WTC11 (cell line): ENCODE measurements at regions not wholly inside any gene's neighbourhood (a gene's known extent, or its start where the extent isn't known, plus 50 kb on each side); places are given as distances from the start of the nearest gene placed in this dataset.

Source experiments
- ATAC-seq: fragments of 200-7000 bp; cut with Tn5 transposase; 2 replicates; pipeline ENCODE4 v1.10.0; 2021; ENCODE audit warnings: mild to moderate bottlenecking, moderate library complexity
- CTCF ChIA-PET: fragments of 300-600 bp; sonication (Branson Sonifier 250); formaldehyde crosslinking; loops from one replicate; lab custom pipeline; 2021; ENCODE audit warnings: antibody characterized with exemption; lab: Charles Lee
- POLR2A ChIA-PET: fragments of 350-600 bp; sonication (Branson Sonifier 250); formaldehyde crosslinking; loops from one replicate; lab custom pipeline; 2021; ENCODE audit warnings: antibody characterized with exemption; lab: Charles Lee
- DNase-seq: peaks from one replicate; pipeline ENCODE4 v3.0.0; 2021; ENCODE audit warnings: low spot score
- H3K27ac Mint-ChIP-seq: 2 replicates; pipeline ENCODE4 v1.8.0; 2021; ENCODE audit warnings: mixed read lengths
- H3K27me3 Mint-ChIP-seq: 2 replicates; pipeline ENCODE4 v1.8.0; 2021; ENCODE audit warnings: low read depth, mild to moderate bottlenecking, moderate library complexity, mixed read lengths
- H3K36me3 Mint-ChIP-seq: 2 replicates; pipeline ENCODE4 v1.8.0; 2021; ENCODE audit warnings: mixed read lengths
- H3K4me1 Mint-ChIP-seq: 2 replicates; pipeline ENCODE4 v1.8.0; 2022; ENCODE audit warnings: mixed read lengths
- H3K4me3 Mint-ChIP-seq: 2 replicates; pipeline ENCODE4 v1.8.0; 2021; ENCODE audit warnings: mild to moderate bottlenecking, moderate library complexity, mixed read lengths
- H3K9me3 Mint-ChIP-seq: 2 replicates; pipeline ENCODE4 v1.8.0; 2021; ENCODE audit warnings: mixed read lengths
- ARID4B ChIP-seq: sonication (generic); formaldehyde crosslinking; IDR thresholded peaks from 2 replicates; pipeline ENCODE4 v1.8.0; 2023; ENCODE audit warnings: missing genetic modification reagents, mild to moderate bottlenecking, borderline replicate concordance
- ATF2 ChIP-seq: sonication (generic); formaldehyde crosslinking; IDR thresholded peaks from 2 replicates; pipeline ENCODE4 v1.8.1; 2022; ENCODE audit warnings: low read depth, missing genetic modification reagents, borderline replicate concordance
- E2F1 ChIP-seq: sonication (generic); formaldehyde crosslinking; IDR thresholded peaks from 2 replicates; pipeline ENCODE4 v1.8.0; 2022; ENCODE audit warnings: mild to moderate bottlenecking, missing genetic modification reagents
- ETV6 ChIP-seq: sonication (generic); formaldehyde crosslinking; IDR thresholded peaks from 2 replicates; pipeline ENCODE4 v1.8.1; 2022; ENCODE audit warnings: mild to moderate bottlenecking, missing genetic modification reagents
- FOXP1 ChIP-seq: sonication (generic); formaldehyde crosslinking; IDR thresholded peaks from 2 replicates; pipeline ENCODE4 v1.8.0; 2022; ENCODE audit warnings: missing genetic modification reagents, mild to moderate bottlenecking, moderate library complexity, borderline replicate concordance
- GTF2I ChIP-seq: fragments of 250-450 bp; sonication (Bioruptor Pico); conservative IDR thresholded peaks from 2 replicates; pipeline ENCODE4 v1.4.0; 2021; ENCODE audit warnings: mild to moderate bottlenecking
- HMGA2 ChIP-seq: fragments of 250-450 bp; sonication (Bioruptor Pico); IDR thresholded peaks from 2 replicates; pipeline ENCODE4 v1.4.0; 2021; ENCODE audit warnings: mild to moderate bottlenecking, moderate library complexity
- MXD4 ChIP-seq: fragments of 250-450 bp; sonication (Bioruptor Pico); IDR thresholded peaks from 2 replicates; pipeline ENCODE4 v1.8.0; 2021; ENCODE audit warnings: mild to moderate bottlenecking, moderate library complexity, borderline replicate concordance
- PRDM15 ChIP-seq: sonication (generic); formaldehyde crosslinking; IDR thresholded peaks from 2 replicates; pipeline ENCODE4 v1.8.0; 2022; ENCODE audit warnings: missing genetic modification reagents
- RORB ChIP-seq: fragments of 250-450 bp; sonication (Bioruptor Pico); IDR thresholded peaks from 2 replicates; pipeline ENCODE4 v1.9.0; 2021; ENCODE audit warnings: mild to moderate bottlenecking
- SMAD4 ChIP-seq: sonication (generic); formaldehyde crosslinking; IDR thresholded peaks from 2 replicates; pipeline ENCODE4 v1.8.0; 2022; ENCODE audit warnings: mild to moderate bottlenecking, missing genetic modification reagents
- SP1 ChIP-seq: sonication (generic); formaldehyde crosslinking; conservative IDR thresholded peaks from 2 replicates; pipeline ENCODE4 v1.8.1; 2022; ENCODE audit warnings: missing genetic modification reagents
- TCF7 ChIP-seq: sonication (generic); formaldehyde crosslinking; IDR thresholded peaks from 2 replicates; pipeline ENCODE4 v1.8.0; 2022; ENCODE audit warnings: mild to moderate bottlenecking, low read depth, missing genetic modification reagents, moderate library complexity
- ZBTB21 ChIP-seq: sonication (generic); formaldehyde crosslinking; IDR thresholded peaks from 2 replicates; pipeline ENCODE4 v1.8.1; 2023; ENCODE audit warnings: mild to moderate bottlenecking, missing genetic modification reagents, borderline replicate concordance
- ZBTB43 ChIP-seq: sonication (generic); formaldehyde crosslinking; IDR thresholded peaks from 2 replicates; pipeline ENCODE4 v1.8.1; 2023; ENCODE audit warnings: mild to moderate bottlenecking, missing genetic modification reagents
- ZNF425 ChIP-seq: fragments of 250-450 bp; sonication (Bioruptor Pico); conservative IDR thresholded peaks from 2 replicates; pipeline ENCODE4 v1.9.0; 2021; ENCODE audit warnings: mild to moderate bottlenecking
- ZSCAN18 ChIP-seq: fragments of 250-450 bp; sonication (Bioruptor Pico); IDR thresholded peaks from 2 replicates; pipeline ENCODE4 v2.1.2; 2022; ENCODE audit warnings: mild to moderate bottlenecking, moderate library complexity

GRCh38 chr16:64738321-64738960 is 383.4 kb downstream of the CDH11 start:
- no peak for TF ChIP-seq PRDM15 (CRISPR knock-in tag)
- TF ChIP-seq GTF2I (CRISPR knock-in tag): no peak
- TF ChIP-seq SMAD4 (CRISPR knock-in tag): no peak
- no peak for TF ChIP-seq ARID4B
- TF ChIP-seq TCF7 (CRISPR knock-in tag): no peak
- H3K27me3 Mint-ChIP-seq: no peaks in the 10 kb centered on the region

GRCh38 chr16:64736857-64737256 is 385.0 kb downstream of the CDH11 start:
- Mint-ChIP-seq H3K4me1 (no peaks in the 10 kb centered on the region), H3K9me3 (peaks cover 9% of the 10 kb centered on the region), H3K27me3 (no peaks in the 10 kb centered on the region), H3K27ac (no peak overlapping the region), H3K36me3 (no peaks in the 10 kb centered on the region; the same call in 1 of the 2 replicates), H3K4me3 (no peak overlapping the region)
- CTCF ChIA-PET: no interaction called here
- DNase-seq: no peak
- no peak for ATAC-seq
- POLR2A ChIA-PET: no interaction called here
- TF ChIP-seq RORB (no peak), ETV6 (CRISPR knock-in tag) (no peak), E2F1 (CRISPR knock-in tag) (no peak), ZBTB43 (CRISPR knock-in tag) (no peak), FOXP1 (no peak), SP1 (CRISPR knock-in tag) (no peak), ZBTB21 (CRISPR knock-in tag) (no peak), MXD4 (CRISPR knock-in tag) (no peak), ATF2 (CRISPR knock-in tag) (no peak), HMGA2 (CRISPR knock-in tag) (no peak), TCF7 (CRISPR knock-in tag) (no peak), ZNF425 (CRISPR knock-in tag) (no peak), ZSCAN18 (no peak)

More at GRCh38 chr16:64738321-64738960, 383.4 kb downstream of the CDH11 start:
- ChIA-PET POLR2A (no interaction called here), CTCF (no interaction called here)
- DNase-seq (no peak), ATAC-seq (no peak)
- no peaks in the 10 kb centered on the region; the same call in 1 of the 2 replicates for H3K36me3 Mint-ChIP-seq
- H3K4me3 Mint-ChIP-seq: no peak overlapping the region
- H3K27ac Mint-ChIP-seq: no peak overlapping the region
- peaks cover 9% of the 10 kb centered on the region for H3K9me3 Mint-ChIP-seq
- H3K4me1 Mint-ChIP-seq: no peaks in the 10 kb centered on the region
